PC-9 (cell line): ENCODE measurements at regions not wholly inside any gene's neighbourhood (a gene's known extent, or its start where the extent isn't known, plus 50 kb on each side); places are given as distances from the start of the nearest gene placed in this dataset.

Experiments used
- CTCF ChIP-seq: fragments of 200-600 bp; sonication (generic); conservative IDR thresholded peaks from 2 replicates; pipeline ENCODE4 v1.6.1; 2017; ENCODE audit warnings: mixed run types, antibody characterized with exemption, mild to moderate bottlenecking, moderate library complexity
- EZH2 ChIP-seq: fragments of 200-600 bp; sonication (generic); IDR thresholded peaks from 2 replicates; pipeline ENCODE4 v1.8.0; 2017; ENCODE audit warnings: antibody characterized with exemption, low read depth

DNA sequence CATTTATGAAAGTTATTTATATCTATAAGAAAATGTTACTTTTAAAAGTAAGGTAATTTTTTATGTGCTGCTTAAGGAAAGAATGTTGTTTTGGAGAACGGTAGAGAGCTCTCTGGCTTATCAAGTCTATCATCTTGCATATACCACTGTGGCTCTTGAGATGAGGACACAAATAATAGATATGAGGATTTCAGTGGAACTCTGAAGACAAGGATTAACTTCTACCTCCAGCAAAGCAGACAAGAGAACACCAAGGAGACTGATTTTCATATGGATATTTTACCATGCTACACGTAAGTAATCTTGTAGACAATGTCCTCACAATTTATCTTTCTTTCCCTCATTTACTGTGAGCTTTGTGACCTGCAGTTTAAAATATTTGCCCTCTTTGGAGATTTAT, 557.5 kb upstream of the NDST4 start:
- TF ChIP-seq CTCF = no peak
- no peak for TF ChIP-seq EZH2
